HEK293 (cell line): ENCODE measurements at regions not wholly inside any gene's neighbourhood (a gene's known extent, or its start where the extent isn't known, plus 50 kb on each side); places are given as distances from the start of the nearest gene placed in this dataset.

Experiments
- SP3 ChIP-seq: fragments of 450-650 bp; formaldehyde crosslinking; IDR thresholded peaks from 2 replicates; pipeline ENCODE4 v1.5.1; 2016; ENCODE audit warnings: missing biosample characterization, missing genetic modification characterization
- ZNF175 ChIP-seq: fragments of 450-650 bp; formaldehyde crosslinking; IDR thresholded peaks from 2 replicates; pipeline ENCODE4 v1.5.1; 2016; ENCODE audit warnings: missing biosample characterization, missing genetic modification characterization
- TF ChIP-seq, protein P1 (sequence below): fragments of 450-650 bp; formaldehyde crosslinking; IDR thresholded peaks from 2 replicates; pipeline ENCODE4 v1.5.1; 2016; ENCODE audit warnings: missing biosample characterization, missing genetic modification characterization

DNA sequence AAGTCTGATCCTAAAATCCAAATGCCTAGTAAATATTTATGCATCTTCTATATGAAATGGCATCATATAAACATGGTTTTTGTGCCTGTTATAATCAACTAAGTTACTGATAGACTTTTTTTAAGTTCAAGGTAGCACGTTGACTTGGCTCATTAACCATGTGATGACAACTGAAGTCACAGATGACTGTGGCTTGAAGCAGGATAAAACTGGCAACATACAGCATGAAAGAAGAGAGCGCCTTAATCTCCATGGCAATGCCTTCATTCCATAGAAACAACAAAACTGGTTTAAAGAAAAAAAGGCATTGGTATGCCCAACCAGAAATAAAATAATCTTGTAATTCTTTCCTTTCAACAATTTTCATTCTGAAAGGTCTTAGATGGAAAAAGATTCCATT is 188.9 kb upstream of the CDK1 start:
- TF ChIP-seq ZNF175 (tag by site-specific recombination) (no peak), SP3 (no peak)
- TF ChIP-seq, protein P1, sequence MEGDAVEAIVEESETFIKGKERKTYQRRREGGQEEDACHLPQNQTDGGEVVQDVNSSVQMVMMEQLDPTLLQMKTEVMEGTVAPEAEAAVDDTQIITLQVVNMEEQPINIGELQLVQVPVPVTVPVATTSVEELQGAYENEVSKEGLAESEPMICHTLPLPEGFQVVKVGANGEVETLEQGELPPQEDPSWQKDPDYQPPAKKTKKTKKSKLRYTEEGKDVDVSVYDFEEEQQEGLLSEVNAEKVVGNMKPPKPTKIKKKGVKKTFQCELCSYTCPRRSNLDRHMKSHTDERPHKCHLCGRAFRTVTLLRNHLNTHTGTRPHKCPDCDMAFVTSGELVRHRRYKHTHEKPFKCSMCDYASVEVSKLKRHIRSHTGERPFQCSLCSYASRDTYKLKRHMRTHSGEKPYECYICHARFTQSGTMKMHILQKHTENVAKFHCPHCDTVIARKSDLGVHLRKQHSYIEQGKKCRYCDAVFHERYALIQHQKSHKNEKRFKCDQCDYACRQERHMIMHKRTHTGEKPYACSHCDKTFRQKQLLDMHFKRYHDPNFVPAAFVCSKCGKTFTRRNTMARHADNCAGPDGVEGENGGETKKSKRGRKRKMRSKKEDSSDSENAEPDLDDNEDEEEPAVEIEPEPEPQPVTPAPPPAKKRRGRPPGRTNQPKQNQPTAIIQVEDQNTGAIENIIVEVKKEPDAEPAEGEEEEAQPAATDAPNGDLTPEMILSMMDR (tag by site-specific recombination): no peak
